ENCODE measurements at regions not wholly inside any gene's neighbourhood (a gene's known extent, or its start where the extent isn't known, plus 50 kb on each side); places are given as distances from the start of the nearest gene placed in this dataset.

DNA sequence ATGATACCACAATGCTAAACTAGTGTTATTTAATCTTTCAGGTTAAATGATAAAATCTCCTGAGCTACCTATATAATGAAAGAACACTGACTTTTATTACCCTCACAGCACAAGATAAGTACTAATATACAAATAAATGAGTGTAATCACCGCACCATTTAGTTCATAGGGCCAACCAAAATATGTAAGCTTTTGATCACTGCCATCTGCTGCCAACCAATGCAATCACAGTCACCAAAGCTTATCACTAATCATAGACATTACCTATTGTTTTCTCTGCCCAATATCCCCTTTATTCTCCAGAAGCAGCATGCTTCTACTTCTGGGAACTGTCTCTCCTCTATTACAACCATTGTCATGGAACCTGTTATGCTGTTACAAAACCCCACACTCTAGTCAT is 151.6 kb upstream of the LRATD1 start:
- TF ChIP-seq CTCF (IDR thresholded peaks at IDR 0.05; ENCODE audit: low read length) (no peak), EZH2 (optimal IDR thresholded peaks at IDR 0.05; ENCODE audit: low read depth, low read length) (no peak)
